GM12878 (cell line): ENCODE measurements at regions not wholly inside any gene's neighbourhood (a gene's known extent, or its start where the extent isn't known, plus 50 kb on each side); places are given as distances from the start of the nearest gene placed in this dataset.

Experiments used
- ATAC-seq: fragments of 200-7000 bp; cut with Tn5 transposase; 3 replicates; pipeline ENCODE4 v1.9.1; 2020; ENCODE audit warnings: mild to moderate bottlenecking, moderate library complexity
- BruUV-seq: library from RNA; stranded (reverse); fragments of 400-500 nt; replicated peaks from 2 replicates; lab custom pipeline; 2021; lab: Mats Ljungman, UMichigan
- CTCF ChIA-PET: fragments of 300-600 bp; sonication (Branson Sonifier 250); formaldehyde crosslinking; extraction: SDS; loops from one replicate; lab custom pipeline; 2021; ENCODE audit warnings: inconsistent platforms; lab: Yijun Ruan, JAX
- POLR2A ChIA-PET: fragments of 350-600 bp; formaldehyde crosslinking; extraction: SDS; loops from one replicate; lab custom pipeline; 2021; ENCODE audit warnings: inconsistent platforms; lab: Charles Lee
- RAD21 ChIA-PET: fragments of 300-600 bp; sonication (Branson Sonifier 250); formaldehyde crosslinking; loops from one replicate; lab custom pipeline; 2023; ENCODE audit warnings: antibody characterized with exemption; ENCODE audit not compliant: unreplicated experiment; lab: Charles Lee
- SMC1A ChIA-PET: fragments of 300-600 bp; sonication (Branson Sonifier 250); formaldehyde crosslinking; loops from one replicate; lab custom pipeline; 2023; ENCODE audit not compliant: unreplicated experiment, uncharacterized antibody; lab: Charles Lee
- DNase-seq: peaks from one replicate; pipeline ENCODE4 v3.0.0-alpha.2; 2011; ENCODE audit warnings: low read depth, low spot score
- FAIRE-seq: peaks from 3 replicates; lab custom pipeline; 2011; peaks lifted over from hg19 to GRCh38; lab: Jason Lieb, UNC
- H2AFZ ChIP-seq: 2 replicates; pipeline ENCODE4 v1.6.0; 2011; ENCODE audit warnings: low read depth, low read length, control low read depth; ENCODE audit not compliant: control insufficient read depth
- H3K27ac ChIP-seq: 2 replicates; pipeline ENCODE4 v1.5.1; 2011; ENCODE audit warnings: control low read depth; ENCODE audit not compliant: control insufficient read depth, insufficient read depth
- H3K27me3 ChIP-seq, 2 experiments: replicated peaks in 1 of 2; 2 replicates each; pipeline versions ENCODE4 v1.6.0 to v1.6.1; 2011; ENCODE audit warnings: low read length in 1 of 2; ENCODE audit not compliant: control insufficient read depth in 2 of 2, insufficient read depth in 2 of 2
- H3K36me3 ChIP-seq, 2 experiments: 2 replicates each; pipeline ENCODE4 v1.5.1; 2011; ENCODE audit warnings: low read length in 1 of 2; ENCODE audit not compliant: control insufficient read depth in 2 of 2, insufficient read depth in 2 of 2
- H3K4me1 ChIP-seq: 2 replicates; pipeline ENCODE4 v1.6.1; 2011; ENCODE audit warnings: mild to moderate bottlenecking, low read length, moderate library complexity, mixed read lengths; ENCODE audit not compliant: control insufficient read depth, insufficient read depth
- H3K4me2 ChIP-seq: 2 replicates; pipeline ENCODE4 v1.6.0; 2011; ENCODE audit warnings: control low read depth; ENCODE audit not compliant: control insufficient read depth, insufficient read depth
- H3K4me3 ChIP-seq: fragments of 200-600 bp; sonication (generic); 2 replicates; pipeline ENCODE4 v1.5.1; 2016
- H3K79me2 ChIP-seq: 2 replicates; pipeline ENCODE4 v1.6.0; 2011; ENCODE audit warnings: low read length; ENCODE audit not compliant: control insufficient read depth, insufficient read depth
- H3K9ac ChIP-seq: 2 replicates; pipeline ENCODE4 v1.8.0; 2011; ENCODE audit warnings: low read length, control low read depth, mixed read lengths; ENCODE audit not compliant: control insufficient read depth, insufficient read depth
- H3K9me3 ChIP-seq: replicated peaks from 3 replicates; pipeline ENCODE4 v1.5.1; 2011; ENCODE audit warnings: mild to moderate bottlenecking, low read length; ENCODE audit not compliant: control insufficient read depth, insufficient read depth
- H4K20me1 ChIP-seq: 2 replicates; pipeline ENCODE4 v1.6.0; 2011; ENCODE audit not compliant: control insufficient read depth, insufficient read depth
- CREM ChIP-seq: IDR thresholded peaks from 2 replicates; pipeline ENCODE4 v1.6.1; 2014; ENCODE audit warnings: antibody characterized with exemption, low read depth
- IRF4 ChIP-seq: IDR thresholded peaks from 2 replicates; pipeline ENCODE4 v1.6.1; 2011; ENCODE audit warnings: low read depth, low read length
- KAT2A ChIP-seq: conservative IDR thresholded peaks from 2 replicates; pipeline ENCODE4 v1.6.1; 2011; ENCODE audit warnings: low read depth, low read length; ENCODE audit not compliant: control insufficient read depth
- KLF5 ChIP-seq: fragments of 450-650 bp; IDR thresholded peaks from 2 replicates; pipeline ENCODE4 v1.6.1; 2014; ENCODE audit warnings: mild to moderate bottlenecking; ENCODE audit not compliant: partially characterized antibody
- MTA3 ChIP-seq: IDR thresholded peaks from 2 replicates; pipeline ENCODE4 v1.6.1; 2012; ENCODE audit warnings: low read length, inconsistent platforms, borderline replicate concordance
- POLR2AphosphoS2 ChIP-seq: IDR thresholded peaks from 2 replicates; pipeline ENCODE4 v1.6.1; 2011; ENCODE audit warnings: low read depth, mild to moderate bottlenecking, low read length, improper control_type of control experiment, moderate library complexity
- POU2F2 ChIP-seq: IDR thresholded peaks from 3 replicates; pipeline ENCODE4 v1.6.1; 2011; ENCODE audit warnings: low read depth, mild to moderate bottlenecking, low read length, borderline replicate concordance
- SIN3A ChIP-seq: IDR thresholded peaks from 2 replicates; pipeline ENCODE4 v1.6.1; 2012; ENCODE audit warnings: low read depth, low read length, improper control_type of control experiment
- ZNF207 ChIP-seq: fragments of 450-650 bp; IDR thresholded peaks from 2 replicates; pipeline ENCODE4 v1.6.1; 2014; ENCODE audit warnings: antibody characterized with exemption, mild to moderate bottlenecking, borderline replicate concordance
- WGBS: methylation state at CpG from one replicate; pipeline ENCODE4 v1.1.6; 2016; ENCODE audit warnings: low lambda C conversion rate; ENCODE audit not compliant: insufficient replicate concordance, insufficient coverage; ENCODE audit errors: missing lambda C conversion rate; 5-methylcytosine and 5-hydroxymethylcytosine counted together
- in situ Hi-C: fragments of 300-500 bp; cut with MboI; formaldehyde crosslinking; loops from 9 replicates; pipeline ENCODE4 v1.14.3; 2018; ENCODE audit warnings: mixed read lengths
- intact Hi-C: fragments of 100-400 bp; cut with micrococcal nuclease; formaldehyde crosslinking; loops from one replicate; pipeline ENCODE4 v1.14.2; 2022; ENCODE audit not compliant: unreplicated experiment
- TF ChIP-seq, protein P1 (sequence below): IDR thresholded peaks from 2 replicates; pipeline ENCODE4 v1.6.1; 2011; ENCODE audit warnings: borderline replicate concordance, low read depth, mild to moderate bottlenecking, moderate library complexity, low read length; ENCODE audit not compliant: insufficient read depth, poor library complexity, severe bottlenecking

DNA sequence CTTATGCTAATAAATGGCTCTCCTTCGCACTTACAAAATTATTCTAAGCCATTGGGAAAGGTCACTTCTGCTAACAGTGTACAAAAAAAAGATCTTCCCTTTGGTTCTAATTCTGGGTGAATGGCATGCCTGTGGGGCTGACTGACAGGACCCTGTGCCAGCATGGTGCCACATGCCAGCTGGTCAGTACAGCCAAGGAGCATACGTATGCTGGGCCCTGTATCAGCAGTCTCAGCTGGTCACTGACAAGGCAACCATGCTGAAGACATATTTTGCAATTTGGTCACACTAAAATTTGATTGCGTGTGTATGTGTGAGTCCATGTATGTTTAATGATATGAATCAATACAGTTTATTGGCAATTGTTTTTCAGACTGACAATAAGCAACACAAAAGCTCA, 246.1 kb downstream of the TBL1XR1 start:
- FAIRE-seq (no peak), DNase-seq (no peak), ATAC-seq (no peak)
- Histone ChIP-seq H3K9me3 (no peaks in the 10 kb centered on the region), H3K36me3 (no peaks in the 10 kb centered on the region), H3K27me3 (no peaks in the 10 kb centered on the region; a peak in 3 of 4 replicates), H4K20me1 (no peaks in the 10 kb centered on the region), H3K79me2 (no peaks in the 10 kb centered on the region), H3K9ac (no peak overlapping the region), H3K4me1 (no peaks in the 10 kb centered on the region), H3K27ac (no peak overlapping the region), H3K4me3 (no peak overlapping the region), H2AFZ (no peak overlapping the region), H3K4me2 (no peak overlapping the region)
- ChIA-PET SMC1A (no interaction called here), RAD21 (no interaction called here), CTCF (interaction anchor here (1.2 kb wide), 2 partner anchors 10 to 13 kb away, joined by 3 to 4 read pairs; no protein-coding TSS in a partner anchor), POLR2A (no interaction called here)
- TF ChIP-seq POLR2AphosphoS2 (no peak), ZNF207 (no peak), IRF4 (no peak), POU2F2 (no peak), CREM (no peak), KLF5 (no peak), KAT2A (no peak), MTA3 (no peak), SIN3A (no peak)
- TF ChIP-seq, protein P1, sequence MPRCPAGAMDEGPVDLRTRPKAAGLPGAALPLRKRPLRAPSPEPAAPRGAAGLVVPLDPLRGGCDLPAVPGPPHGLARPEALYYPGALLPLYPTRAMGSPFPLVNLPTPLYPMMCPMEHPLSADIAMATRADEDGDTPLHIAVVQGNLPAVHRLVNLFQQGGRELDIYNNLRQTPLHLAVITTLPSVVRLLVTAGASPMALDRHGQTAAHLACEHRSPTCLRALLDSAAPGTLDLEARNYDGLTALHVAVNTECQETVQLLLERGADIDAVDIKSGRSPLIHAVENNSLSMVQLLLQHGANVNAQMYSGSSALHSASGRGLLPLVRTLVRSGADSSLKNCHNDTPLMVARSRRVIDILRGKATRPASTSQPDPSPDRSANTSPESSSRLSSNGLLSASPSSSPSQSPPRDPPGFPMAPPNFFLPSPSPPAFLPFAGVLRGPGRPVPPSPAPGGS = no peak
- no TSS peak for BruUV-seq
- in situ Hi-C loops = no loop called here
- 25% methylated on average over 3 of the region's 3 CpGs for WGBS
- intact Hi-C loops = no loop called here
